ENCODE measurements at regions not wholly inside any gene's neighbourhood (a gene's known extent, or its start where the extent isn't known, plus 50 kb on each side); places are given as distances from the start of the nearest gene placed in this dataset.

DNA sequence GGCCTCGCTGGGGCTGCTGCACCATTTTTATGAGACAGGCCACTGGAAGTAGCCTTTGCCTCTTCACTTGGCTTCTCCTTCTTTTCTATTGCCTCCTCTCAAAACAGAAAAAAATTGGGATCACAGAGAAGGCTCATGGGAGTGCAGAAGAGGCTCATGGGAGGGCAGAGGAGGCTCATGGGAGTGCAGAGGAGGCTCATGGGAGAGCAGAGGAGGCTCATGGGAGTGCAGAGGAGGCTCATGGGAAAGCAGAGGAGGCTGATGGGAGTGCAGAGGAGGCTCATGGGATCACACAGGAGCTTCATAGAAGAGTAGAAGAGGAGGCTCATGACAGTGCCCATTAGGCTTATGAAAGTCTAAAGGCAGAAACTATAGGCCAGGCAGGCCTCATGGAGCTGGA, 211.2 kb downstream of the IRF8 start:
- Histone ChIP-seq H3K36me3 (no peaks in the 10 kb centered on the region), H3K4me1 (no peaks in the 10 kb centered on the region), H3K4me3 (no peak overlapping the region), H3K27me3 (no peaks in the 10 kb centered on the region), H3K27ac (no peak overlapping the region), H3K9me3 (no peaks in the 10 kb centered on the region)
- 60% methylated on average over 1 of the region's 1 CpG for WGBS (ENCODE audit: insufficient coverage, low coverage, low lambda C conversion rate, missing lambda C conversion rate)
- ATAC-seq (no peak), DNase-seq (no peak)
- TF ChIP-seq, protein P1, sequence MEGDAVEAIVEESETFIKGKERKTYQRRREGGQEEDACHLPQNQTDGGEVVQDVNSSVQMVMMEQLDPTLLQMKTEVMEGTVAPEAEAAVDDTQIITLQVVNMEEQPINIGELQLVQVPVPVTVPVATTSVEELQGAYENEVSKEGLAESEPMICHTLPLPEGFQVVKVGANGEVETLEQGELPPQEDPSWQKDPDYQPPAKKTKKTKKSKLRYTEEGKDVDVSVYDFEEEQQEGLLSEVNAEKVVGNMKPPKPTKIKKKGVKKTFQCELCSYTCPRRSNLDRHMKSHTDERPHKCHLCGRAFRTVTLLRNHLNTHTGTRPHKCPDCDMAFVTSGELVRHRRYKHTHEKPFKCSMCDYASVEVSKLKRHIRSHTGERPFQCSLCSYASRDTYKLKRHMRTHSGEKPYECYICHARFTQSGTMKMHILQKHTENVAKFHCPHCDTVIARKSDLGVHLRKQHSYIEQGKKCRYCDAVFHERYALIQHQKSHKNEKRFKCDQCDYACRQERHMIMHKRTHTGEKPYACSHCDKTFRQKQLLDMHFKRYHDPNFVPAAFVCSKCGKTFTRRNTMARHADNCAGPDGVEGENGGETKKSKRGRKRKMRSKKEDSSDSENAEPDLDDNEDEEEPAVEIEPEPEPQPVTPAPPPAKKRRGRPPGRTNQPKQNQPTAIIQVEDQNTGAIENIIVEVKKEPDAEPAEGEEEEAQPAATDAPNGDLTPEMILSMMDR (IDR thresholded peaks at IDR 0.05), result no peak
- no peak for TF ChIP-seq POLR2A (IDR thresholded peaks at IDR 0.05)
- intact Hi-C loops (cut with DNase I), result no loop called here

DNA sequence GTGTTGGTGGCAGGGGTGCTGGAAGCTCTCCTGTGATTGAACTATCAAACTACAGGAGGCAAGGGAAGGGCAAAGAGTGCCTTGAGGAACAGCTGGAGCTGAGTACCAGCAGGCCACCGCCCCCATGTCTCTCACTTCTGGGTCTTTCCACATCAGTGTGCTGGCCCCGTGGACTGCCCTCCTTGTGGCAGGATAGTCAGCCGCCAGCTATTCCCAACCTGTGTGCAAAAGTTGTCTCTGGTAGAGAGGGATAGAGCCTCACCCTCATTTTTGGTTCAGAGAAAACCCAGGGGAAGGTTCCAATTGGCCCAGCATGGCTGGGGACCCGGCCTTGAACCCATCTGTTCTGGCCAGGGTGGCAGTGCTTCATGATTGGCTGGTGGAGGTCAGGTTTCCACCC, 211.8 kb downstream of the IRF8 start:
- Histone ChIP-seq H3K27ac (no peak overlapping the region), H3K4me3 (no peak overlapping the region), H3K4me1 (no peaks in the 10 kb centered on the region), H3K36me3 (no peaks in the 10 kb centered on the region), H3K27me3 (no peaks in the 10 kb centered on the region), H3K9me3 (no peaks in the 10 kb centered on the region)
- intact Hi-C loops (cut with DNase I), result no loop called here
- ATAC-seq, result no peak
- TF ChIP-seq, protein P1 (IDR thresholded peaks at IDR 0.05), result no peak
- TF ChIP-seq POLR2A (IDR thresholded peaks at IDR 0.05), result no peak
- no peak for DNase-seq
- 71% methylated on average over 3 of the region's 4 CpGs for WGBS (ENCODE audit: insufficient coverage, low coverage, low lambda C conversion rate, missing lambda C conversion rate)

DNA sequence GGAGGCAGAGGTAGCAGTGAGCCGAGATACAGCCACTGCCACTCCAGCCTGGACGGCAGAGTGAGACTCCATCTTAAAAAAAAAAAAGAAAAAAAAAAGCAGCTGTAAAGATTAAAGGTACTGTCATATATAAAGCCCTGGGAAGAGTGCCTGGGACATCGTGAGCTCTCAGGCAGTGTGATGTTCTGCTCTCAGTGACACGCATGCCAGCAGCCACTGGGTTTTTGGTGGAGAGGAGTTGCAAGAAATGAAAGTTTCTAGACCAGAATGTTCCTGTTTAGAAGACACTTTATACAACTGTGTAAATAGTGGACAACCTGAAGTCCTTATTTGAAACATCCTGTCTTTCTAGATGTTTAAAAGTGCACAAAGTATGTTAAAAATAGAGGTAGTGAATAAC, 213.2 kb downstream of the IRF8 start:
- Histone ChIP-seq H3K4me1 (no peaks in the 10 kb centered on the region), H3K27me3 (no peaks in the 10 kb centered on the region), H3K4me3 (no peak overlapping the region), H3K9me3 (no peaks in the 10 kb centered on the region), H3K36me3 (no peaks in the 10 kb centered on the region), H3K27ac (no peak overlapping the region)
- intact Hi-C loops (cut with DNase I), result no loop called here
- DNase-seq (no peak), ATAC-seq (no peak)
- WGBS (ENCODE audit: insufficient coverage, low coverage, low lambda C conversion rate, missing lambda C conversion rate), result 69% methylated on average over 4 of the region's 4 CpGs
- TF ChIP-seq, protein P1 (IDR thresholded peaks at IDR 0.05), result no peak
- no peak for TF ChIP-seq POLR2A (IDR thresholded peaks at IDR 0.05)

DNA sequence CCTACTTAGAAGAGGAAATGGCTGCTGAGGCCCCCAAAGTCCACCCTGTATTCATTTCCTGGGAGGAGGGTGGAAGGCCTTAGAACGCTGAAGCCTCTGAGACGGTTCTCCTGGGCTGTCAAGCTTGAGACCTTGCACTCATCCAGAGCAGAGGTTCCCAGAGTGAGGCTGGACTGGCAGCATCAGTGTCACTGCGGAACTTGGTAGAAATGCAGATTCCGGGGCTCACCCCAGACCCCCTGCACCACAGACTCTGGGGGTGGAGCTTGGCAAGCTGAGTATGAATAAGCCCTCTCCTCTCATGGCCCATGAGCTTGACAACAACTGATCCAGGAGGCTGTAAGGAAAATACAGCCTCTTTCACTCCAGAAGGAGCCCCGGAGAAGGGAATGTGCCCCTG, 218.3 kb downstream of the IRF8 start:
- Histone ChIP-seq H3K27me3 (no peaks in the 10 kb centered on the region), H3K27ac (no peak overlapping the region), H3K9me3 (no peaks in the 10 kb centered on the region), H3K36me3 (no peaks in the 10 kb centered on the region), H3K4me3 (no peak overlapping the region), H3K4me1 (no peaks in the 10 kb centered on the region)
- DNase-seq (no peak), ATAC-seq (no peak)
- intact Hi-C loops (cut with DNase I), result no loop called here
- 62% methylated on average over 2 of the region's 5 CpGs for WGBS (ENCODE audit: insufficient coverage, low coverage, low lambda C conversion rate, missing lambda C conversion rate)
- TF ChIP-seq, protein P1 (IDR thresholded peaks at IDR 0.05), result no peak
- no peak for TF ChIP-seq POLR2A (IDR thresholded peaks at IDR 0.05)

DNA sequence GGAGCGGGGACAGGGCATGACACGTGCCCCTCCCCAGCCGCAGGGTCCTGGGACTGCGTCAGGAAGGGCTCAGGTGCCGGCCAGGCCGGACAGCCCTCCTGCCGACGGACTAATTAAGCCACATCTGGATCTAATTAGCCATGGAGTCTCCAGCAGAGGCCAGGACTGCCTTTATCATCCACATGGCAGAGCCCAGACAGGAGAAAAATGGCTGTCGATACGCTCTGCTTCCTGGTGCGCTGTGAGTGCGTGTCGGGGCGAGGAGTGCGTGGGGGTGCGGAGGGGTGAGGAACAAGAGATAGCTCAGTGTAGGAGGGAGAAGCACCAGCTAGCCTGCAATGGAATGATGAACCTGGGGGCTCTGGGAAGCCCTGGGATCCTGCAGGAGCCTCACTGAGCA, 218.8 kb downstream of the IRF8 start:
- WGBS (ENCODE audit: insufficient coverage, low coverage, low lambda C conversion rate, missing lambda C conversion rate), result 83% methylated on average over 4 of the region's 16 CpGs
- Histone ChIP-seq H3K9me3 (no peaks in the 10 kb centered on the region), H3K4me3 (no peak overlapping the region), H3K4me1 (no peaks in the 10 kb centered on the region), H3K27ac (no peak overlapping the region), H3K36me3 (no peaks in the 10 kb centered on the region), H3K27me3 (no peaks in the 10 kb centered on the region)
- ATAC-seq (no peak), DNase-seq (no peak)
- TF ChIP-seq, protein P1 (IDR thresholded peaks at IDR 0.05), result no peak
- no peak for TF ChIP-seq POLR2A (IDR thresholded peaks at IDR 0.05)
- intact Hi-C loops (cut with DNase I), result no loop called here
